Motor neuron (in vitro differentiated cells): ENCODE measurements at regions not wholly inside any gene's neighbourhood (a gene's known extent, or its start where the extent isn't known, plus 50 kb on each side); places are given as distances from the start of the nearest gene placed in this dataset.
"Not testable (repeated sequence)": the region's sequence is repeated elsewhere in the genome, so short reads cannot be mapped to it uniquely, and the experiment has no call there.

Experiments used
- ATAC-seq, 8 experiments: fragments of 200-7000 bp; cut with Tn5 transposase; replicated peaks in 6 of 8; 2 replicates each; pipeline ENCODE4 v1.8.0; 2021; ENCODE audit warnings: mild to moderate bottlenecking in 8 of 8, moderate library complexity in 8 of 8
- H3K27ac ChIP-seq, 2 donors: fragments of 250-450 bp; sonication (Bioruptor Pico); 2 replicates each; pipeline ENCODE4 v1.9.0; 2021; ENCODE audit warnings: antibody characterized with exemption in 2 of 2, mild to moderate bottlenecking in 2 of 2, moderate library complexity in 1 of 2
- H3K4me1 ChIP-seq, 2 donors: fragments of 250-450 bp; sonication (Bioruptor Pico); replicated peaks in 1 of 2; 2 replicates each; pipeline ENCODE4 v1.6.1; 2021; ENCODE audit warnings: antibody characterized with exemption in 2 of 2, mild to moderate bottlenecking in 2 of 2, moderate library complexity in 1 of 2
- H3K4me3 ChIP-seq, 5 donors: fragments of 250-450 bp; sonication (Bioruptor Pico); 2 replicates each; pipeline ENCODE4 v1.9.0; 2021; ENCODE audit warnings: antibody characterized with exemption in 5 of 5, mild to moderate bottlenecking in 5 of 5, moderate library complexity in 4 of 5
- WGBS, 10 experiments: fragments of 450-650 bp; shearing (Covaris generic); methylation state at CpG; one replicate each; pipeline ENCODE4 v1.0.0; 2022; 5-methylcytosine and 5-hydroxymethylcytosine counted together
- in situ Hi-C, 9 experiments: fragments of 400-800 bp; cut with MboI; loops; one replicate each; pipeline ENCODE4 v1.15.0; 2021; ENCODE audit warnings: low sequenced_read_pairs in 9 of 9, low pct_unique_long_range_greater_than_20kb in 2 of 9; ENCODE audit not compliant: unreplicated experiment in 9 of 9

DNA sequence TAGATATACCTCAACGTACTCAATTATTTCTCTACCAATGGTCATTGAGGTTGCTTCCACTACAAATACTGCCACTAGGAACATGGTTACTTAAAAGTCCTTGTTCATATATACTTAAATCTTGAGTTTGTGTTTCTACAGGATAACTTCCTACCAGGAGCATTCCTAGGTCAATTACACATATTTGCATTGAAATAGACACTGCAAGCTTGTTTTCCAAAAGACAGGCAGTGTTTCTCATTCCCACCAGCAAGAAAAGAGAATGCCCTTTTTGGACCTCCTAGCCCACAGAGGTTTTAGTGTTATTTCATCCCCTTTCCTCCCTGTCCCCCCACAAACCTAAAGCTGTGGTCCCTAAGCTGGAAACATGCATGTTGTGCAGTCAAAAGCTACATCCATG lies 177.3 kb downstream of the ID4 start:
- WGBS, 10 experiments: 0 to 88% (median 83%) methylated on average over 1 of the region's 1 CpG; no CpG with 5 or more reads in 1 of the 10 experiments
- ATAC-seq: no peak

DNA sequence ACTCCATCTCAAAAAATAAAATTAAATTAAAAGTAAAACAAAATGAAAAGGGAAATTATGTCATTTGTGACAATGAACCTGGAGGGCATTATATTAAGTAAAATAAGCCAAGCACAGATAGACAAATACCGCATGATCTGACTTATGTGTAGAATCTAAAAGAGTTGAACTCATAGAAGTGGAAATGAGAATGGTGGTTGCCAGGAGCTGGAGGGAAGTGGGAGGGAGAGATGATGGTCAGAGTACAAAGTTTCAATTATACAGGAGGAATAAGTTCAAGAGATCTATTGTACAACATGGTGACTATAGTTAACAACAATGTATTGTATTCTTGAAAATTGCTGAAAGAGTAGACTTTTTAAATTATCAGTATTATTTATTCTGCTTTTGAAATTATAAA lies 183.4 kb downstream of the ID4 start:
- 0 to 100% (median 95%) methylated on average over 1 of the region's 1 CpG; no CpG with 5 or more reads in 2 of the 10 experiments for WGBS, 10 experiments
- Histone ChIP-seq H3K27ac (no peak overlapping the region), H3K4me3 (no peak overlapping the region), H3K4me1 (no peaks in the 10 kb centered on the region)
- in situ Hi-C loops: no loop called here
- no peak for ATAC-seq

More for the DNA sequence above, 177.3 kb downstream of the ID4 start:
- Histone ChIP-seq H3K4me3 (no peak overlapping the region), H3K4me1 (peaks cover 0 to 3% of the 10 kb centered on the region in 2 donors), H3K27ac (no peak overlapping the region)
- in situ Hi-C loops: no loop called here

DNA sequence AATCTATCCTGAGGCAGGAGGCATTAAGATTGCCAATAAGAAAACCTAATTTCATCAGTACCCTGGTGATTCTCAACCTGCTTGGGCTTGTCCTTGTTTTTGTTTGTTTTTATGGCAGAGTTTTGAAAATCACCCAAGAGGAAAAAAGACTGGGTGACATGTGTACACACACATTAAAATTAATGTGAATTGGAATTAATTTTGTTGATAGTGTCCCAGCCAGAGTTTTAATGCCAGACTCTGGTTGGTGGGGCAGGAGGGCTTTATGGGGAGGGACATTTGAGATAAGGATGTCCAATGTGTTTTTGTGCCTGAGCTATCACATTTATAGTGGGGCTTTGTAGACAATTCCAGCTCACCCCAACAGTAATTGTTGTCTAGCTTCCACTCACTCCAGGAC lies 184.6 kb downstream of the ID4 start:
- H3K27ac ChIP-seq: no peak overlapping the region
- H3K4me3 ChIP-seq: no peak overlapping the region
- ATAC-seq: no peak
- in situ Hi-C loops: no loop called here
- H3K4me1 ChIP-seq: no peaks in the 10 kb centered on the region

DNA sequence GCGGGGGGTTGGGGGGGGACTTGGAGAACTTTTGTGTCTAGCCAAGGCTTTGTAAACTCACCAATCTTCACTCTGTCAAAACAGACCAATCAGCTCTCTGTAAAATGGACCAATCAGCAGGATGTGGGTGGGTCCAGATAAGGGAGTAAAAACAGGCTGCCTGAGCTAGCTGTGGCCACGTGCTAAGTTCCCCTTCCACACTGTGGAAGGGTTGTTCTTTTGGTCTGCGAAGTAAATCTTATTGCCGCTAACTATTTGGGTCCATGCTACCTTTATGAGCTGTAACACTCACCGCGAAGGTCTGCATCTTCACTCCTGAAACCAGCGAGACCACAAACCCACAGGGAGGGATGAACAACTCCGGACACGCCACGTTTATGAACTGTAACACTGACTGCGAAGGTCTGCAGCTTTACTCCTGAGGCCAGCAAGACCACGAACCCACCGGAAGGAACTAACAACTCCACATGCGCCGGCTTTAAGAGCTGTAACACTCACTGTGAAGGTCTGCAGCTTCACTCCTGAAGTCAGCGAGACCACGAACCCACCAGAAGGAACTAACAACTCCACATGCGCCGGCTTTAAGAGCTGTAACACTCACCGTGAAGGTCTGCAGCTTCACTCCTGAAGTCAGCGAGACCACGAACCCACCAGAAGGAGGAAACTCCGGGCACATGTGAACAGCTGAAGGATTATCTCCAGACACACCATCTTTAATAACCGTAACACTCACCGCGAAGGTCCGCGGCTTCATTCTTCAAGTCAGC lies 186.6 kb downstream of the ID4 start:
- in situ Hi-C loops: not testable (repeated sequence)

DNA sequence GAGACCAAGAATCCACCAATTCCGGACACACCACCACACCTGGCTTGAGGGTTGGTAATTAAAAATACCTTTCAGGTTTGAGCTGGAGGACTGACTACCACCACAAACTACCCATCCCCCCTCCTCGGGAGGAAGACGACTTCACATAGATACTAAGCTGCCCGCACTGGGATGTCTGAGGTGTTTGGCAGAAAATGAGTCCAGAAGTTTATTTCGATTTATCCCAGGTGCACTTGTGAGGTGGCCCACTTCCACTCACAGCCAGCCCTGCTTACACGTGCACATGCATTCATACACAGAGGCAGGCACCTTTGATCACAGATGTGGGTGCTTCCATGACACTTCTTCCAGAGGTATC lies 187.1 kb downstream of the ID4 start:
- ATAC-seq: no peak
- in situ Hi-C loops: no loop called here
- 86 to 100% (median 100%) methylated on average over 1 to 5 of the region's 6 CpGs; no CpG with 5 or more reads in 5 of the 10 experiments for WGBS, 10 experiments
- H3K4me3 ChIP-seq: no peak overlapping the region
- no peak overlapping the region for H3K27ac ChIP-seq
- no peaks in the 10 kb centered on the region for H3K4me1 ChIP-seq

More for the DNA sequence above, 186.6 kb downstream of the ID4 start:
- H3K4me3 ChIP-seq, H3K4me1 ChIP-seq, H3K27ac ChIP-seq, ATAC-seq: not testable (repeated sequence)
- WGBS, 10 experiments: 41 to 97% (median 82%) methylated on average over 2 to 22 of the region's 28 CpGs; no CpG with 5 or more reads in 2 of the 10 experiments

DNA sequence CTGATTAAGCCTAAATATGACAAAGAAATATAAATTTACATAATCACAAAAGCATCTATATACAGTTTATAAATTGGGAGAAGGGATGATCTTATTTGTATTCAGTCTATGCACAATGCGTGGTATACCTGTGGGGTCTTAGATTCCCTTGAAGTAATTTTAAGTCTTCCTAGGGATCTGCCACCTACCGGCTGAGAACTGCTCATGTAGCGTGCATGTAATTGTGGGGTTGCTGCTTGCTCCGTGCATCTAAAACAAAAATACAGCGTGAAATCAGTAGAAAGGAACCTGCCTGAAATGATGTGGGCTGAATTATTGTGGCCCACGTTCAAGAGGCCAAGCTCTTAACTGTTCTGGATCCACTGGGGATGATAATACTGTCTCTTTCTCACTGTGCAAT lies 187.3 kb downstream of the MBOAT1 start:
- H3K27ac ChIP-seq: no peak overlapping the region
- no peaks in the 10 kb centered on the region for H3K4me1 ChIP-seq
- no peak for ATAC-seq
- in situ Hi-C loops: no loop called here
- 38 to 100% (median 86%) methylated on average over 2 to 6 of the region's 6 CpGs; no CpG with 5 or more reads in 1 of the 10 experiments for WGBS, 10 experiments
- H3K4me3 ChIP-seq: no peak overlapping the region

DNA sequence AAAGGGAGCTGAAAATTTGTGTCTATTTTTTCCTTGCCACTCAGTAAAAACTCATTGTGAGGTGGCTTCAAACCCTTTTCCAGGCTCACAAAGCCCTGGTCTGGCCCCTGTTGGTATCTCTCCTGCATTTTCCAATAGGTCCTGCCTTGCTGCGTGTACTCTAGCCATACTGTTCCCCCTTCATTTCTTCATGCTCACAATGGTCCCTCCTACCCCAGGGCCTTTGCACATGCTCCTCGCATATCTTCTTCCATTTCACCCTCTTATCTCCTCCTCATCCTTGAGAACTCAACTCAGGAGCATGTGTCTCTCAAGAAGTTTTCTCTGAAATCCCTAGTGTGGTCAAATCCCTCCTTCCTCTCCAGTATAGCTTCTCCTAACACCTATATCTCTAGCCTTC lies 186.6 kb downstream of the MBOAT1 start:
- no peak overlapping the region for H3K4me3 ChIP-seq
- H3K4me1 ChIP-seq: no peaks in the 10 kb centered on the region
- 0 to 100% (median 100%) methylated on average over 1 to 2 of the region's 2 CpGs; no CpG with 5 or more reads in 1 of the 10 experiments for WGBS, 10 experiments
- ATAC-seq: no peak
- H3K27ac ChIP-seq: no peak overlapping the region
- in situ Hi-C loops: no loop called here

DNA sequence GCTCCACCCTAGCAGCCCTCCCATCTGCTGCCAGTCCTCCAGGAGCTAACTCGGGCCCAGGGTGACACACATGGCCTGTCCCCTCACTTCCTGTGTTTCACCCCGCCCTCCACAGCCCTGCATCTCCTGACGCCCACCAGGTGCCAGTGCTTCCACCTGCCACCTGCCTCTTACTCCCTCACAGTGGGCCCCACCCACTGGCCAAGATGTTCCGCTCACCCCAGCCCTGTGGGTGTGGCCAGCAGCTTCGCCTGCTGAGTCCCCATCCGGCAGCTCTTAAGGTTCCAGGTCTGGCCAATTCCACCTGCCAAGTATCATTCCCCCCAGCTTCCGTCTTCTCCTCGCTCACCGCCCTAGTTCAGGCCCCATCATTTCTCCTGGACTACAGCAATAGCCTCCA lies 184.1 kb downstream of the MBOAT1 start:
- no peak overlapping the region for H3K4me3 ChIP-seq
- in situ Hi-C loops: no loop called here
- no peak overlapping the region for H3K27ac ChIP-seq
- no peak for ATAC-seq
- 20 to 100% (median 90%) methylated on average over 1 to 6 of the region's 9 CpGs; no CpG with 5 or more reads in 3 of the 10 experiments for WGBS, 10 experiments
- no peaks in the 10 kb centered on the region for H3K4me1 ChIP-seq

DNA sequence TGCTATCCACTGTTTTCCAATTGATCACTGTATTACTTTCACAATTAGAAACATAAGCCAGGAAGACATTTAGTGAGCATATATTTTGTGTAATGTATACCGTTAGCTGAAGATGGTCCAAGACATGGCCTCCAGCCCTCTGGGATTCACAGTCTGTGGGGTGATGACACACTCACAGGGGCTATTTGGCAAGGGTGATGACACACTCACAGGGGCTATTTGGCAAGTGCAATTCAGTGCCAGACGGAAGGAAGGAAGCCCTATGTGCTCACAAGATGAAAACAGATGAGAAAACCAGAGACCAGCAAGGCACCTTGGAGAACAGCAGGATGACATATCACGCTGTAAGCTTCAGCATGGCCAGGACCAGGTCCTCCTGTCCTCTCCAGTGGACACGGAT lies 183.7 kb downstream of the MBOAT1 start:
- in situ Hi-C loops: no loop called here
- ATAC-seq: no peak
- 20 to 100% (median 81%) methylated on average over 1 to 4 of the region's 4 CpGs for WGBS, 10 experiments
- no peak overlapping the region for H3K4me3 ChIP-seq
- no peak overlapping the region for H3K27ac ChIP-seq
- H3K4me1 ChIP-seq: no peaks in the 10 kb centered on the region

DNA sequence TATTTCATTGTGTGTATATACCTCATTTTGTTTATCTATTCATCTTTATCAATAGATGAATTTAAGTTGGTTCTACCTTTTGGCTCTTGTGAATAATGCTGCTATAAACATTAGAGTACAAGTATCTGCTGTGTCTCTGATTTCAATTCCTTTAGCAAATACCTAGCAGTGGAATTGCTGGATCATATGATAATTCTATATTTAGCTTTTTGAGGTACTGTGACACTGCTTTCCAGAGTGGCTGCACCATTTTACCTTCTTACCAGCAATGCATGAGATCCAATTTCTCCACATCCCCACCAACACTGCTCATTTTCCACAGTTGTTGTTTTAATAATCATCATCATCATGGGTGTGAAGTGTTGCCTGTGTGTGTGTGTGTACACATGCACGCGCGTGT lies 182.3 kb downstream of the MBOAT1 start:
- no peaks in the 10 kb centered on the region for H3K4me1 ChIP-seq
- in situ Hi-C loops: no loop called here
- WGBS, 10 experiments: 40 to 100% (median 90%) methylated on average over 1 to 3 of the region's 3 CpGs; no CpG with 5 or more reads in 5 of the 10 experiments
- H3K4me3 ChIP-seq: no peak overlapping the region
- no peak overlapping the region for H3K27ac ChIP-seq
- ATAC-seq: no peak

DNA sequence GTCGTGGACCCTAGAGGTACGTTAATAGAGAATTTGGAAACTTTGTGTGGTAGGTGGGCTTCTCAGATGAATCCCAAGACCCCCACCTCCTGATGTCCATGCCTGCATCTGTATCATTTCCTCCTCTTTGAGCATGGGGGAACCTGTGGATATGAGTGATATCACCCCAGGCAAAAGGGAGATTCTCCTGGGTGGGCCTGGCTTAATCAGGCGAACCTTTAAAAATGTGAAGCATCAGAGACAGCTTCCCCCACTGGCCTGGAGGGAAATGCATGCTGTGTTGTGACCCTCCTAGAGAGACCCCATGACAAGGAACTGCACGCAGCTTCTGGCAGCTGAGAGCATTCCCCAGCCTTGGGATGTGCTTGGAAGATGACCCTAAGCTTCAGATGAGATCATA lies 180.9 kb downstream of the MBOAT1 start:
- ATAC-seq: no peak
- H3K4me3 ChIP-seq: no peak overlapping the region
- H3K27ac ChIP-seq: no peak overlapping the region
- WGBS, 10 experiments: 14 to 83% (median 49%) methylated on average over 1 to 3 of the region's 4 CpGs; no CpG with 5 or more reads in 6 of the 10 experiments
- in situ Hi-C loops: no loop called here
- peaks cover 0 to 8% of the 10 kb centered on the region in 2 donors for H3K4me1 ChIP-seq

DNA sequence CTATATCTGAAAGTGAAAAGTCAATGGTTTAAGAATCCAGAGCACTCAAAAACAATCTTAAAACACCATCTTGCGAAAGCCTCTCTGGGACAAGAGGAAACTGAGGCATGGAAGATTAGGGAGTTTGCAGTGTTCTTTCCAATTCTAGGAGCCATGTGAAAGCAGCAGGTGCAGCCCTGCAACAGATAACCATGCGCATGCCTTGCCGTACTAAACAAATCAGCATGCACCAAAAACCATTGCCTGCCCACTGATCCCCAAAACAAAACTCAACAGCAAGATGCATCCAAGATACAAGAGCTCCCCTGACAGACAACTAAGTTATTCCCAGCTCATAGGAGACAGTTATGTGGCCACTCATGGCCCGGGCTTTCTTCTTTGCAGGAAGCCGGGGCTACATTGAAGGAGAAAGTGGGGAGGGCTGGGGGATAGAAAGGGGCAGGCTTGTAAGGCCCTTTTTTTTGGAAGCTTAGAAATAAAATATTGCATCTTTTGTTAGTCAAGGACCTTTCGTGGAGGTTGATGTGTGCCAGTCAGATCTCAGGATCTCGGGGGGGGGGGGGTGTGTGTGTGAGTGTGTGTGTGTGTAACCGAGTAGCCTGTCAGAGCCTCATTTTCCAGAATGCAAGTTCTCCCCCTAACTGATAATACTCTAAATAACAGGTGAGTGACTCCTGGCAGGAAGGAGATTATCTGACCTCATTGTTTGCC lies 178.4 kb downstream of the MBOAT1 start:
- no peak for ATAC-seq
- Histone ChIP-seq H3K27ac (no peak overlapping the region), H3K4me1 (peaks cover 0 to 11% of the 10 kb centered on the region in 2 donors), H3K4me3 (no peak overlapping the region)
- WGBS, 10 experiments: 17 to 100% (median 72%) methylated on average over 1 to 4 of the region's 8 CpGs; no CpG with 5 or more reads in 3 of the 10 experiments
- in situ Hi-C loops: no loop called here

DNA sequence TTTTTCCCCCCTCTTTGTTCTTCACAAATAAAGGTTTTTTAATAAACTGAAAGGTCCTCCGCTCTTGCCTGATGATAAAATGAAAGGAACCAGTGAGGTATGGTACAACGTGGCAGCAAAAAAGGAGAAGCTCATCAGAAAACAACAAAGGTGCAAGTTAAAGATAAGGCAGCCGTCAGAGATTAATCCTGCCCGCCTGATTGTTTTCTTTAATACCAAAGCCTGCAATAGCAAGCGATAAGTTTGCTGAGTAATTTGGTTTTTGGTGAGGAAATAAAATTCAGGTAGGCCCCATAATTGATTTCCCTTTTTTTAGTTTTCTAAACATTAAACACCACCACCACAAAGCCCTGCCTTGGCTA lies 177.9 kb downstream of the MBOAT1 start:
- ATAC-seq: no peak
- in situ Hi-C loops: no loop called here
- peaks cover 0 to 11% of the 10 kb centered on the region in 2 donors for H3K4me1 ChIP-seq
- H3K4me3 ChIP-seq: no peak overlapping the region
- 0 to 100% (median 80%) methylated on average over 1 to 5 of the region's 5 CpGs for WGBS, 10 experiments
- H3K27ac ChIP-seq: no peak overlapping the region
